ENCODE measurements at regions not wholly inside any gene's neighbourhood (a gene's known extent, or its start where the extent isn't known, plus 50 kb on each side); places are given as distances from the start of the nearest gene placed in this dataset.

- CTCF ChIA-PET: no interaction called here
- H3K4me3 ChIP-seq (ENCODE audit: low read depth, low read length, poor library complexity, severe bottlenecking): no peak overlapping the region
- no peaks in the 10 kb centered on the region for H3K27me3 ChIP-seq (replicated peaks; ENCODE audit: insufficient read depth, low read depth, low read length, poor library complexity)
- no peak for TF ChIP-seq CTCF (conservative IDR thresholded peaks at IDR 0.05; ENCODE audit: low read depth, low read length)
- TF ChIP-seq EZH2 (IDR thresholded peaks at IDR 0.05; ENCODE audit: borderline replicate concordance, low read depth, low read length, poor library complexity, severe bottlenecking): no peak
- POLR2A ChIA-PET (ENCODE audit: low non-redundant PET): no interaction called here
- no peaks in the 10 kb centered on the region for H3K36me3 ChIP-seq (ENCODE audit: insufficient read depth, low read length, poor library complexity, severe bottlenecking)
- H3K9me3 ChIP-seq (ENCODE audit: low read depth, low read length, poor library complexity, severe bottlenecking): no peaks in the 10 kb centered on the region
- DNase-seq (ENCODE audit: low spot score): no peak
- intact Hi-C loops (cut with micrococcal nuclease; ENCODE audit: unreplicated experiment): no loop called here
- no peak overlapping the region for H3K27ac ChIP-seq (ENCODE audit: low read depth, low read length, poor library complexity, severe bottlenecking)
- no TSS peak for BruUV-seq (replicated peaks)
- no peaks in the 10 kb centered on the region for H3K4me1 ChIP-seq (ENCODE audit: insufficient read depth, low read length, poor library complexity, severe bottlenecking)
These were observed 67.7 kb upstream of the ZNF469 start for GRCh38 chr16:88314991-88315542.

- ChIA-PET POLR2A (ENCODE audit: low non-redundant PET) (no interaction called here), CTCF (no interaction called here)
- Histone ChIP-seq H3K4me1 (ENCODE audit: insufficient read depth, low read length, poor library complexity, severe bottlenecking) (no peaks in the 10 kb centered on the region), H3K36me3 (ENCODE audit: insufficient read depth, low read length, poor library complexity, severe bottlenecking) (no peaks in the 10 kb centered on the region), H3K27ac (ENCODE audit: low read depth, low read length, poor library complexity, severe bottlenecking) (no peak overlapping the region), H3K4me3 (ENCODE audit: low read depth, low read length, poor library complexity, severe bottlenecking) (no peak overlapping the region), H3K9me3 (ENCODE audit: low read depth, low read length, poor library complexity, severe bottlenecking) (no peaks in the 10 kb centered on the region), H3K27me3 (replicated peaks; ENCODE audit: insufficient read depth, low read depth, low read length, poor library complexity) (no peaks in the 10 kb centered on the region)
- intact Hi-C loops (cut with micrococcal nuclease; ENCODE audit: unreplicated experiment): no loop called here
- no TSS peak for BruUV-seq (replicated peaks)
- TF ChIP-seq CTCF (conservative IDR thresholded peaks at IDR 0.05; ENCODE audit: low read depth, low read length) (no peak), EZH2 (IDR thresholded peaks at IDR 0.05; ENCODE audit: borderline replicate concordance, low read depth, low read length, poor library complexity, severe bottlenecking) (no peak)
- DNase-seq (ENCODE audit: low spot score): no peak
These were observed 67.1 kb upstream of the ZNF469 start for GRCh38 chr16:88315543-88316105.

DNA sequence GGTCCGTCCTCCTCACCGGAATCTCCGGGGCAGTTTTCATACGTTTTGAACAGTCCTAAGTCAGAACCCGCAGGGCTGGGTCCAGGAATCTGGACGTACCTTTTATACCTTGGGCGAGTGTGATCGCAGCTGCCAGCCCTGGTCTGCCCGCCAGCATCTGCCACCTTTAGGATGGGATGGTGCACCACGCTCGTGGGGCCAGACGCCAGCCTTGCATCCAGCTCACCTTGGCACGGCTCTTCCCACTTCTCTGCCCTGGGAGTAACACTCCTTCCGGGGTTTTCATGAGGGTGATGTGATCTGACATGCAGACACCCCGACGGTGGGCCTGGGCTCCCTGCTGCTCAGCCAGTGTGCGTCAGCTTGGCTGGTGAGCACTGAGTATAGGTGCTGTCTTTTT, 66.6 kb upstream of the ZNF469 start:
- intact Hi-C loops (cut with micrococcal nuclease; ENCODE audit: unreplicated experiment): no loop called here
- Histone ChIP-seq H3K27me3 (replicated peaks; ENCODE audit: insufficient read depth, low read depth, low read length, poor library complexity) (no peaks in the 10 kb centered on the region), H3K27ac (ENCODE audit: low read depth, low read length, poor library complexity, severe bottlenecking) (no peak overlapping the region), H3K9me3 (ENCODE audit: low read depth, low read length, poor library complexity, severe bottlenecking) (no peaks in the 10 kb centered on the region), H3K36me3 (ENCODE audit: insufficient read depth, low read length, poor library complexity, severe bottlenecking) (no peaks in the 10 kb centered on the region), H3K4me1 (ENCODE audit: insufficient read depth, low read length, poor library complexity, severe bottlenecking) (no peaks in the 10 kb centered on the region), H3K4me3 (ENCODE audit: low read depth, low read length, poor library complexity, severe bottlenecking) (no peak overlapping the region)
- DNase-seq (ENCODE audit: low spot score): no peak
- POLR2A ChIA-PET (ENCODE audit: low non-redundant PET): no interaction called here
- no peak for TF ChIP-seq CTCF (conservative IDR thresholded peaks at IDR 0.05; ENCODE audit: low read depth, low read length)
- TF ChIP-seq EZH2 (IDR thresholded peaks at IDR 0.05; ENCODE audit: borderline replicate concordance, low read depth, low read length, poor library complexity, severe bottlenecking): no peak
- CTCF ChIA-PET: no interaction called here
- no TSS peak for BruUV-seq (replicated peaks)

Data from A673 (cell line).